RPMI8226 (cell line): ENCODE measurements at regions not wholly inside any gene's neighbourhood (a gene's known extent, or its start where the extent isn't known, plus 50 kb on each side); places are given as distances from the start of the nearest gene placed in this dataset.
A peak's percentile ranks its signal among the peaks of the same experiment; 100 is the strongest.
"Not testable (repeated sequence)": the region's sequence is repeated elsewhere in the genome, so short reads cannot be mapped to it uniquely, and the experiment has no call there.

Source experiments
- DNase-seq: peaks from one replicate; pipeline ENCODE4 v3.0.0-alpha.2; 2015

GRCh38 chr1:149635290-149635899 lies 51.7 kb downstream of the PPIAL4C start:
- not testable (repeated sequence) for DNase-seq

- peak; percentile 88 for DNase-seq
Measured at GRCh38 chr1:149636286-149637122, 52.9 kb downstream of the PPIAL4C start.

- not testable (repeated sequence) for DNase-seq
Measured at GRCh38 chr1:149638481-149638880, 54.8 kb downstream of the PPIAL4C start.

GRCh38 chr1:149638901-149639658 lies 55.4 kb downstream of the PPIAL4C start:
- not testable (repeated sequence) for DNase-seq

GRCh38 chr1:149641179-149641578 lies 57.5 kb downstream of the PPIAL4C start:
- not testable (repeated sequence) for DNase-seq

- DNase-seq = not testable (repeated sequence)
Measured at GRCh38 chr1:149644818-149645217, 61.2 kb downstream of the PPIAL4C start.

GRCh38 chr1:149646360-149647017 lies 62.8 kb downstream of the PPIAL4C start:
- DNase-seq = not testable (repeated sequence)

- DNase-seq = not testable (repeated sequence)
Measured at GRCh38 chr1:149647018-149647373, 63.3 kb downstream of the PPIAL4C start.

- not testable (repeated sequence) for DNase-seq
Measured at GRCh38 chr1:149657750-149658149, 74.1 kb downstream of the PPIAL4C start.

- not testable (repeated sequence) for DNase-seq
Measured at GRCh38 chr1:149658175-149658574, 74.5 kb downstream of the PPIAL4C start.

GRCh38 chr1:149664624-149665023 lies 81.0 kb downstream of the PPIAL4C start:
- not testable (repeated sequence) for DNase-seq

GRCh38 chr1:149665033-149665432 lies 81.4 kb downstream of the PPIAL4C start:
- not testable (repeated sequence) for DNase-seq

- DNase-seq = not testable (repeated sequence)
Measured at GRCh38 chr1:149665528-149665927, 81.9 kb downstream of the PPIAL4C start.

GRCh38 chr1:149673231-149673909 lies 89.7 kb downstream of the PPIAL4C start:
- DNase-seq = not testable (repeated sequence)

GRCh38 chr1:149674921-149675320 lies 91.3 kb downstream of the PPIAL4C start:
- DNase-seq = not testable (repeated sequence)

GRCh38 chr1:149677359-149677758 lies 93.7 kb downstream of the PPIAL4C start:
- not testable (repeated sequence) for DNase-seq

- DNase-seq = not testable (repeated sequence)
Measured at GRCh38 chr1:149686593-149687238, 95.8 kb upstream of the FCGR1A start.

- DNase-seq = not testable (repeated sequence)
Measured at GRCh38 chr1:149691399-149691798, 91.1 kb upstream of the FCGR1A start.

GRCh38 chr1:149692804-149693539 lies 89.5 kb upstream of the FCGR1A start:
- not testable (repeated sequence) for DNase-seq

GRCh38 chr1:149695066-149695465 lies 87.4 kb upstream of the FCGR1A start:
- not testable (repeated sequence) for DNase-seq

GRCh38 chr1:149700220-149700619 lies 82.3 kb upstream of the FCGR1A start:
- not testable (repeated sequence) for DNase-seq
